HG02884 (cell line): ENCODE measurements at regions not wholly inside any gene's neighbourhood (a gene's known extent, or its start where the extent isn't known, plus 50 kb on each side); places are given as distances from the start of the nearest gene placed in this dataset.

ENCODE experiments used
- ATAC-seq: cut with Tn5 transposase; IDR thresholded peaks from one replicate; pipeline ENCODE4 v1.9.1; 2021; ENCODE audit warnings: mild to moderate bottlenecking, moderate library complexity; ENCODE audit not compliant: unreplicated experiment

DNA sequence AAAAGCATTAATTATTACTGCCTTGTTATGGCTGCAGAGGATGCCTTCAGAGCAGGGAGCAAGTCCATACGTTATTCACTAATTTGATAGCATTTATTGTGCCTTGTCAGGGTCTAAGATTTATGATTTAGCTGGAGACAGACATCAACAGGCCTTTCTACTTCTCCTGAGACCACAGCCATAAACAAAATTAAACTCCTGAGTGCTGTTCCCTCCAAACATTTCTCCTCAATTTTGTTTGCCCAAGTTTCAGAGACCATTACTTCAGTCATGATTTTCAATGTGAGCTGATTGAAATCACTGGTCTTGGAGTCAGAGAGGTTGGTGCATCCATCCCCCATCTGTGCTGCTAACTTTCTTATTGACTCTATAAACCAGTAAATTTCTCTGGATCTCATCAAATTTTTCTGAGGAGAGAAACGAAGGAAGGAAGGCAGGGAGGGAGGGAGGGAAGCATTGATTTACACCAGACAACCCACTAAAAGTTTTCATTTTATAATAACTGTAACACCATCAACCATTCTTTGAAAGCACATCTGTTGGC, 423.6 kb upstream of the CDH11 start:
- no peak for ATAC-seq

DNA sequence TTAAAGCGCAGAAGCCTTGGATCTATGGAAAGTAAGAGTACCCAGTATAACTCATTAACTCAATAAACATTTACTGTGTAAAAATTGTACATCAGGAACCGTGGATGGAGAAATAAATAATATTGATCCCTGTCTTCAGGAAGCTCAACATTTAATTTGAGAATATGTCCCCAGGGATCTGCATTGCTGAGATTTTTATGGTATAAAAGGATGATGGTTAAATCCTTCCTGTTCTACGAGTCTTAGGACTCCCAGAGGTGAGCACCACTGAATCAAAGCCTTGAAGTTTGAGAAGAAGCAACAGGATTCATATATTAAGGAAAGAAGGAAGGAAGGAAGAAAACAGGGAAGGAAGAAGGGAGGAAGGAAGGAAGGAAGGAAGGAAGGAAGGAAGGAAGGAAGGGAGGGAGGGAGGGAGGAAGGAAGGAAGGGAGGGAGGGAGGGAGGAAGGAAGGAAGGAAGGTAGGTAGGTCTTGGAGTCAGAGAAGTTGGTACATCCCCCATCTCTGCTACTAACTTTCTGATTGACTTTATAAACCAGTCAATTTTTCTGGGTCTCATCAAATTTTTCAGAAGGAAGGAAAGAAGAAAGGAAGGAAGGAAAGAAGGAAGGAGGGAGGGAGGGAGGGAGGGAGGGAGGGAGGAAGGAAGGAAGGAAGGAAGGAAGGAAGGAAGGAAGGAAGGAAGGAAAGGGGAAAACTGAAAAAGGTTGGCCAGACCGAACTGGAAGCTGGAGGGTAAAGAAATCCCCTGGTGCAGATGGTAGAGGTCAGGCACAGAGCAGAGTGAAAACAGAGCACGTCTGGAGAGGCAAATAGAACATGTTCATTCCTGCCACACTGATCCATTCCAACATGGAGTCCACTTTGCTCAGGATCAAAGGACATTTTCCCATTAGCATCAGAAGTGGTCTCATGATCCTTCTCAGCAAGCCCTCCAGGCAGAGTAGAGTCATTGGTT, 422.2 kb upstream of the CDH11 start:
- ATAC-seq, result no peak

DNA sequence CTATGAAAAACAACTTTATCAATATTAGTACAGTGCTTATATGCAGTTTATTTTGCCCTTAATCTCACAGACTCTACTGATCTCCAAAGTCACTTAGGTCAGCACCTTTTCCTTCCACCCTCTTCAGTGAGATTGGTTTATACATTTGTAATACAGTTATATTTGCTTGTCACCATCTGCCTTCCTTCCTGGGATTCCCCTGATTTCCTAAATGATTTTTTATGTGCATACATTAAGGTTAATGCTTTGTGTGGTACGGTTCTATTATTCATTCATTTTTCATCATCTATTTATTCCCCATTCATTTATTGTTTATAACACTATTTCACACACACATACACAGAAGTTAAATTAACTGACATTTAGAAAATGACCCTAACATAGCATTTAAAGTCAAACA, 419.8 kb upstream of the CDH11 start:
- no peak for ATAC-seq

- no peak for ATAC-seq
Measured at GRCh38 chr16:65540901-65541300, 419.0 kb upstream of the CDH11 start.

DNA sequence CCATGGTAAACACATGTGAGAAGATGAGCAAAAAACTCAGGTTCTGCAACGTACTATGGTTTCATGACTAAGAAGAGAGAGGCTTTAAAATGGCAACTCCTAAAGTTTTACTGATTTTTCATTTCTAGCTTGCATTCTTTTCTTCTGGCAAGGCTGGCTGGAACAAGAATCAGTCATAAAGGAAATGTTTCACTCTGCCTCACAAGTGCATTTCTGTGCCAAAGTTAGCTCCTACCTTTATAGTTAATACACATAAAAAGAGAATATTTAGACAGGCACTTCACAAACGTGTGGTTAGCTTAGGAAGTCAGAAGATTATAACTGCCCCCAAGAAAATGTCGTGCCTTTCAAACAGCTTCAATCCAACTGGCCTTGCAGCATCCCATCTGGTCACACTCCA, 417.1 kb upstream of the CDH11 start:
- no peak for ATAC-seq

DNA sequence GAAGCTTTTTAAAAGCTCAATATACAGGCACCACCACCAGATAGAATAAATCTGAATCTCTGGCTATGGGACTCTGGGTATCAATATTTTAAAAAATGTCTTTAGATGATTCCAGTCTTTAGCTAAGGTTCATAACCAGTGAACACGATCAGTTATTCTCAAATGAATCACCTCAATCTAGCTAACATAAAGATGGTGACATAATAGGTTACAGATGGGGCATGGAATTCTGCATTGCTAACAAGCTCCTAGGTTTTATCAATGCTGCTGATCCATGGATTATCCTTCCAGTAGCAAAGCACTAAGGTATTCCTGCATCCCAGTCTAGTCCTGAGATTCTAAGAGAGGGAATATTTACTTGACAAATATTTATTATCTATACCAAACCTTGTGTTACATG, 415.5 kb upstream of the CDH11 start:
- ATAC-seq, result no peak

DNA sequence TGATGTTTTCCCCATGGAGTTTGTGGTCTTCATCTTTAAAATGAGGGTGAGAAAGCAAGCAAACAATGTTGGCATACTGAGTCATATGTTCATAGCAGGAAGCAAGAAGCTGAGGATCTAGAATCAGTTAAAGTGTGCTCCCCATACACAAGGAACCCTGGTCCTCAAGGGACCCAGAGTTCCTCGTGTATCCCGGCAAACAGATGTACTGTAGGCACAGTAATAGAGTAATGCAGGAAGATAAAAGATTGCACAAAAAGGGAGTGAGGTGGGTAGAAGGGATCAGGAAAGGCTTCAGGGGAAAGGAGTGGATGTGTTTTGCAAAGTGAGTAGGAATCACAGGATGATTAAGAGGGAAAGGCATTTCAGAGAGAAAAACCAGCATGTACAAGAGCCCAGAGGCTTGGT, 412.3 kb upstream of the CDH11 start:
- no peak for ATAC-seq

- no peak for ATAC-seq
Measured at GRCh38 chr16:65532846-65533245, 411.0 kb upstream of the CDH11 start.

DNA sequence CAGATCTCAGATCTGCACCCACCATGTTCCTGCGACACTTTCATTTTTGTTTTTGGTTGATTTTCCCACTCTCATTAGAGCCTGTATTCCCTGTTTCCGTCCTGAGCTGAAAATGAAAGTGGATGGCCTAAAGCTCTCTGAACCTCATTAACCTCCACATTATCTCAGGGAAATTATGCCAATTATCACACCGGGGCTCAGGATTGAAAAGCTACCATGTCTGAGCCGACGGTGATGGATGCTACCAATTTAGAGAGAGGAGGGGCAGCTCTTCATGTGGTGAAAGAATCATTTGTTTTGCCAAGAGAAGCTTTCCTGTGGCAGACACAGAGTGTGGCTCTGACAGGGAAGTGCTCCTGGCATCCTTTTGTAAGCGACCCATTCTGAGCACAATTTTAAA, 410.4 kb upstream of the CDH11 start:
- ATAC-seq, result no peak

- ATAC-seq, result no peak
Measured at GRCh38 chr16:65531475-65531874, 409.6 kb upstream of the CDH11 start.

- ATAC-seq, result no peak
Measured at GRCh38 chr16:65525707-65526106, 403.8 kb upstream of the CDH11 start.

DNA sequence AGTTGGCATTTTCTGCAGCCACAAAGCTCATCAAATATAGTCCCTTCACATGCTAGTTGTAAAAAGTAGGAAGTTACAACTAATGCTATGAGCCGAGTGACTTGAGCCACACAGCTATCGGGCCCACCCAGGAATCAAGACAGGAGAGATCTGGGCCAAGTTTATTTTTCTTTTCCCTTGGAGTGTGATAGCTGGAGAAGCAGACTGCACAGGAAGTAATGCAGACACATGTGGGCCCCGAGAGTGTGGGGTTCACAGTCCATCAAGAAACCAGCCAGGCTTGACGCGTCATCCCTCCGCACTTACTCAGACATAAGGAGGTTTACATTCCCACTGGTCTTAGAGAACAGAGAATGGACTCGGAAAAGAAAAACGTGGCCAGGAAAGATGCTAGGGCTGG, 403.1 kb upstream of the CDH11 start:
- no peak for ATAC-seq

- no peak for ATAC-seq
Measured at GRCh38 chr16:65524231-65524630, 402.4 kb upstream of the CDH11 start.

DNA sequence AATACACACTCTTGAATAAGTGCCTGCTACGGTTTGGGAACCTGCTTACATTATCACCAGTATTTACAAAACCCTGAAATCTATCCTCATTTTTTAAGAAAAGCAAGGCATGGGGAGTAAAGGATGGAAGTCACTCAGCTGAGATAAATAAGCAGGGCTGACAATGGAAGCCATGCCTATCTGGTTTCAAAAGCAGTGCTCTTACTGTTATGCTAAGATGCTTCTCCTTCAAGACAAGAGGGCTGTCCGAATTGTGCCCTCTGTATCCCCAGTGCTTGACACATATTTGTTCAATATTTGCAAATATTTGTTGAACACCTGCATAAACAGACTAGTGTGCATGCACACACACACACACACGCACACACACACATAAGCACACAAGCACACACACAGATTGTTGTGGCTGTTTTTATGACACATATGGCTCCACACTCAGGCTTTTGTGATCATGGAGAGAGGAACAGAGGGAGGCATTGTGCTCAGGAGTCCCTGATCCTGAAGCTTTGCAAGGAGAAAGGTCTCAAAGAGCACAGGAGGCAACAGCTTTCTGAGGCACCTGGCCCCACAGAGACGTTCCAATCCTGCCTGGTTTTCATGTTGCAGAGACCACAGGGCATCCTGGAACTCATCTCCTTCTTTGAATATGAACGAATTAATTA, 401.6 kb upstream of the CDH11 start:
- no peak for ATAC-seq

DNA sequence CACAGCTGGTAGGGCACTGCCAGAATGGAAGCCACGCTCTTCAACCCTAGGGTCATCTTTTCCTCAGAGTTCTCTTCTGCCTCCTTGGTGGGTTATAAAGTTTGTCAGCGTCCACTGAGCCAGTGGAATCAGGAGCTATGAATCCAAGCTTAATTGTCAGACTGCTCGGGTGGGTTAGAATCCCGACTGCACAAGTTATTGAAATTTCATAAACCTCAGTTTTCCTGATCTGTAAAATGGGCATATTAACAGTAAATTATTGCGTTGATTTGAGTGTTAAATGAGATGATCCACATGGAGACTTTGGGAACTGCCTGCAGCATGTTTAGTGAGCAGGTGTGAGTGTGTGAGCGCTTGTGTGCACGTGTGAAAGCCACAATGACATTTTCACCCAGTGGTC, 400.5 kb upstream of the CDH11 start:
- no peak for ATAC-seq

GRCh38 chr16:65521633-65522328, 399.9 kb upstream of the CDH11 start:
- no peak for ATAC-seq

GRCh38 chr16:65519402-65519801, 397.5 kb upstream of the CDH11 start:
- ATAC-seq, result no peak

- ATAC-seq, result no peak
Measured at GRCh38 chr16:65515193-65515592, 393.3 kb upstream of the CDH11 start.

GRCh38 chr16:65510850-65511249, 389.0 kb upstream of the CDH11 start:
- no peak for ATAC-seq

GRCh38 chr16:65510241-65510640, 388.4 kb upstream of the CDH11 start:
- no peak for ATAC-seq

DNA sequence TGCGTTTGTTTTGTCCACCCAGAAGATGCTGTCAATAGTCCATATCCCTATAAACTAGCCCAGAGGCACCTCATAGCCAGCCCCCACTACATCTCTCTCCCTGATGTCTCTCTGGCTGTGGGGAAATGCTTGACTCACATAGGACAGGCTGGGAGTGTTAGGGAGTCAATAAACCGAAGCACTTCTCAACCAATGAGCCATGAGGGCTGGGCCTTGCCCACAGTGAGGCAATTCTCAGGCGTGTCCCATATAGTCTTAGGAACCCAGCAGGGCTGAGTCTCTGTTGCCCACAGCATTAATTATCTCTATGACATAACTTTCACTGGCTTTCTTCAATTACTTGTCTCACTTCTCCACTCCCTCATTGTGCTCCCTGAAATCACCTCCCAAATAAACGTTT, 387.3 kb upstream of the CDH11 start:
- no peak for ATAC-seq
